Astrocyte of the spinal cord (primary cell): ENCODE measurements at regions not wholly inside any gene's neighbourhood (a gene's known extent, or its start where the extent isn't known, plus 50 kb on each side); places are given as distances from the start of the nearest gene placed in this dataset.
"Not testable (repeated sequence)": the region's sequence is repeated elsewhere in the genome, so short reads cannot be mapped to it uniquely, and the experiment has no call there.

Experiments used
- DNase-seq: peaks from one replicate; pipeline ENCODE4 v3.0.0; 2011; ENCODE audit warnings: low read depth, low spot score
- H3K4me3 ChIP-seq: 2 replicates; pipeline ENCODE4 v1.5.1; 2011; ENCODE audit warnings: low read depth, mild to moderate bottlenecking, low read length, moderate library complexity
- CTCF ChIP-seq: IDR thresholded peaks from 2 replicates; pipeline ENCODE4 v1.5.1; 2012; ENCODE audit warnings: low read depth, mild to moderate bottlenecking, low read length, inconsistent platforms
- in situ Hi-C: cut with HindIII; loops from 2 replicates; pipeline ENCODE4 v1.10.0; 2017; ENCODE audit warnings: low sequenced_read_pairs

DNA sequence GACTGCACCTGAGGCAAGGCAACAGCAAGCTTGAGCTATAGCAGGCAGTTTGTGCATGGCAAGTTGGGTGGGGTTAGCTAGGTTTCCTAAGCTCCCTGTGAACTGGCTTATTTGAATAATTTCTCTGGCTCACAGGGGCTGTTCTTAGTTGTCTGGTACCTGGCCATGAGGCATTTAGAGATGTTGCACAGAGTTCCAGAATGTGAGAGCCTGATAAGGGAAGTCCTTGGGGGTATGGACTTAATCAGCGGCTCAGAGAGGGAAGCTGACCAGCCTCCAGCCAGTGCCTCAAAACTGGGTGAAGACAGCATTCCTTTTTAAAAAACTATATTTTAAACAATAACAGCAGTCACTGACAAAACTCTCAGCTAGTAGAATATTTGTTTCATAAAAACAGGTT lies 307.4 kb downstream of the FZD1 start:
- DNase-seq, result no peak
- no peak overlapping the region for H3K4me3 ChIP-seq
- in situ Hi-C loops, result no loop called here
- no peak for TF ChIP-seq CTCF

- TF ChIP-seq CTCF, result no peak
- no peak overlapping the region for H3K4me3 ChIP-seq
- in situ Hi-C loops, result no loop called here
- no peak for DNase-seq
Measured at GRCh38 chr7:91573405-91573804, 307.1 kb downstream of the MTERF1 start.

- H3K4me3 ChIP-seq, DNase-seq, in situ Hi-C loops: not testable (repeated sequence)
Measured at GRCh38 chr7:91576459-91576858, 304.0 kb downstream of the MTERF1 start.

GRCh38 chr7:91579837-91580236 lies 300.7 kb downstream of the MTERF1 start:
- in situ Hi-C loops, result no loop called here
- TF ChIP-seq CTCF, result no peak
- no peak for DNase-seq
- H3K4me3 ChIP-seq, result no peak overlapping the region

- no peak overlapping the region for H3K4me3 ChIP-seq
- in situ Hi-C loops, result no loop called here
- DNase-seq, result no peak
- no peak for TF ChIP-seq CTCF
Measured at GRCh38 chr7:91582799-91583477, 297.6 kb downstream of the MTERF1 start.

- H3K4me3 ChIP-seq, result no peak overlapping the region
- no peak for TF ChIP-seq CTCF
- no peak for DNase-seq
- in situ Hi-C loops, result no loop called here
Measured at GRCh38 chr7:91596287-91596686, 284.2 kb downstream of the MTERF1 start.

DNA sequence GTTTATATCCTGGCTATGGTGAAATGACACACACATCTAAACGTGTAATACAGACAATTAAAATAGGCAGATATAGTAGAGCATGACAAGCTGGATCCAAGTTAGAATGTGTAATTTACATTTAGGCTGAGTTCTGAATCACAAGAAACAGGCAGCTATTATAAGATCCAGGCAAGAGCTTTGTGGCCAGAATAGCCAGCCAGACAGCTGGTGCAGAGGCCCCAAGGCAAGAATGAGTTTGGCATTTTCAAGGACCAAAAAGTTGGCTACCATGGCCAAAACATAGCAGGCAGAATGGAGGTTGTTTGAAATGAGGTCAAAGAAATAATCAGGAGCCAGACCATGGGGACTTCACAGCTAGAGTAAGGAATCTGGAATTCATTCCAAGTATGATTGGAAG lies 281.7 kb downstream of the MTERF1 start:
- DNase-seq, result no peak
- no peak overlapping the region for H3K4me3 ChIP-seq
- in situ Hi-C loops, result no loop called here
- TF ChIP-seq CTCF, result no peak
